ENCODE measurements at regions not wholly inside any gene's neighbourhood (a gene's known extent, or its start where the extent isn't known, plus 50 kb on each side); places are given as distances from the start of the nearest gene placed in this dataset.

GRCh38 chr3:28698706-28699105 lies 350.1 kb upstream of the AZI2 start:
- no peaks in the 10 kb centered on the region for H3K36me3 Mint-ChIP-seq (ENCODE audit: low read depth)
- no peaks in the 10 kb centered on the region for H3K9me3 Mint-ChIP-seq
- H3K4me3 Mint-ChIP-seq, result no peak overlapping the region
- H3K27me3 Mint-ChIP-seq (ENCODE audit: low read depth), result no peaks in the 10 kb centered on the region
- no peak for DNase-seq (ENCODE audit: low read depth, low spot score)
- no peak overlapping the region for H3K27ac Mint-ChIP-seq (ENCODE audit: unreplicated experiment)
- TF ChIP-seq CTCF (conservative IDR thresholded peaks at IDR 0.05), result no peak
- peaks cover 4% of the 10 kb centered on the region for H3K4me1 Mint-ChIP-seq

- H3K36me3 Mint-ChIP-seq (ENCODE audit: low read depth), result no peaks in the 10 kb centered on the region
- no peak for TF ChIP-seq CTCF (conservative IDR thresholded peaks at IDR 0.05)
Observed at GRCh38 chr3:28699283-28699682, 350.7 kb upstream of the AZI2 start.

GRCh38 chr3:28700728-28701127 lies 352.1 kb upstream of the AZI2 start:
- H3K27me3 Mint-ChIP-seq (ENCODE audit: low read depth), result no peaks in the 10 kb centered on the region
- no peaks in the 10 kb centered on the region for H3K36me3 Mint-ChIP-seq (ENCODE audit: low read depth)
- no peak overlapping the region for H3K27ac Mint-ChIP-seq (ENCODE audit: unreplicated experiment)
- H3K4me1 Mint-ChIP-seq, result peaks cover 6% of the 10 kb centered on the region
- no peaks in the 10 kb centered on the region for H3K9me3 Mint-ChIP-seq
- H3K4me3 Mint-ChIP-seq, result no peak overlapping the region
- DNase-seq (ENCODE audit: low read depth, low spot score), result no peak
- no peak for TF ChIP-seq CTCF (conservative IDR thresholded peaks at IDR 0.05)

More at GRCh38 chr3:28699283-28699682, 350.7 kb upstream of the AZI2 start:
- H3K4me3 Mint-ChIP-seq, result no peak overlapping the region
- DNase-seq (ENCODE audit: low read depth, low spot score), result no peak
- H3K4me1 Mint-ChIP-seq, result peaks cover 6% of the 10 kb centered on the region
- H3K27me3 Mint-ChIP-seq (ENCODE audit: low read depth), result no peaks in the 10 kb centered on the region
- no peak overlapping the region for H3K27ac Mint-ChIP-seq (ENCODE audit: unreplicated experiment)
- H3K9me3 Mint-ChIP-seq, result no peaks in the 10 kb centered on the region

- H3K36me3 Mint-ChIP-seq (ENCODE audit: low read depth), result no peaks in the 10 kb centered on the region
- H3K4me1 Mint-ChIP-seq, result peaks cover 6% of the 10 kb centered on the region
- no peak for TF ChIP-seq CTCF (conservative IDR thresholded peaks at IDR 0.05)
Observed at GRCh38 chr3:28703843-28704242, 355.2 kb upstream of the AZI2 start.

GRCh38 chr3:28711293-28711692 lies 362.7 kb upstream of the AZI2 start:
- H3K36me3 Mint-ChIP-seq (ENCODE audit: low read depth), result no peaks in the 10 kb centered on the region
- H3K27me3 Mint-ChIP-seq (ENCODE audit: low read depth), result no peaks in the 10 kb centered on the region
- no peak overlapping the region for H3K27ac Mint-ChIP-seq (ENCODE audit: unreplicated experiment)
- no peaks in the 10 kb centered on the region for H3K4me1 Mint-ChIP-seq
- no peak for DNase-seq (ENCODE audit: low read depth, low spot score)
- TF ChIP-seq CTCF (conservative IDR thresholded peaks at IDR 0.05), result no peak
- H3K9me3 Mint-ChIP-seq, result no peaks in the 10 kb centered on the region
- no peak overlapping the region for H3K4me3 Mint-ChIP-seq

More at GRCh38 chr3:28703843-28704242, 355.2 kb upstream of the AZI2 start:
- Mint-ChIP-seq H3K27me3 (ENCODE audit: low read depth) (no peaks in the 10 kb centered on the region), H3K27ac (ENCODE audit: unreplicated experiment) (no peak overlapping the region), H3K4me3 (no peak overlapping the region), H3K9me3 (no peaks in the 10 kb centered on the region)
- DNase-seq (ENCODE audit: low read depth, low spot score), result no peak

- Mint-ChIP-seq H3K4me3 (no peak overlapping the region), H3K4me1 (peaks cover 7% of the 10 kb centered on the region), H3K27ac (ENCODE audit: unreplicated experiment) (no peak overlapping the region), H3K36me3 (ENCODE audit: low read depth) (no peaks in the 10 kb centered on the region), H3K9me3 (no peaks in the 10 kb centered on the region), H3K27me3 (ENCODE audit: low read depth) (no peaks in the 10 kb centered on the region)
- DNase-seq (ENCODE audit: low read depth, low spot score), result no peak
- no peak for TF ChIP-seq CTCF (conservative IDR thresholded peaks at IDR 0.05)
Observed at GRCh38 chr3:28716939-28717338, 368.3 kb upstream of the AZI2 start.
